ENCODE measurements at regions not wholly inside any gene's neighbourhood (a gene's known extent, or its start where the extent isn't known, plus 50 kb on each side); places are given as distances from the start of the nearest gene placed in this dataset.
"Not testable (repeated sequence)": the region's sequence is repeated elsewhere in the genome, so short reads cannot be mapped to it uniquely, and the experiment has no call there.

DNA sequence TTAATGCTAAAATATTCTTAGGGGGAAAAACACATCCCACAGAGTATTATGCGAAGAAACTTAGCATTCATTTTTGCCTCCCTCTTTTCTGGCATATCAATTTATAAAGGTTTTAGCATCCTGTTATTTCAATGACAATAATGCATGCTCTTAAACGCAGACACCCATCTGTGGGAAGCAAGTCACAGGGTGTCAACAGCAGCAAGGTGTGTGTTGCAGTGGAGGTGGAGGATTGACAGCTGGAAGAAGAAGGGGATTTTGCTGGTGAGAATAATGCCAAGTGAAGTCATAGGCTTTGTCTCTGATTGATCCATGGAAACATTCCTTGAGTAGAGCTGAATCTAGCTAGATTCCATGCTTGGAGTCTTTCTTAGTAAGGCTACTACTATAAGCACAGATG is 498.1 kb downstream of the NPIPA7 start:
- DNase-seq (ENCODE audit: low read depth in 2 of 2) = no peak

DNA sequence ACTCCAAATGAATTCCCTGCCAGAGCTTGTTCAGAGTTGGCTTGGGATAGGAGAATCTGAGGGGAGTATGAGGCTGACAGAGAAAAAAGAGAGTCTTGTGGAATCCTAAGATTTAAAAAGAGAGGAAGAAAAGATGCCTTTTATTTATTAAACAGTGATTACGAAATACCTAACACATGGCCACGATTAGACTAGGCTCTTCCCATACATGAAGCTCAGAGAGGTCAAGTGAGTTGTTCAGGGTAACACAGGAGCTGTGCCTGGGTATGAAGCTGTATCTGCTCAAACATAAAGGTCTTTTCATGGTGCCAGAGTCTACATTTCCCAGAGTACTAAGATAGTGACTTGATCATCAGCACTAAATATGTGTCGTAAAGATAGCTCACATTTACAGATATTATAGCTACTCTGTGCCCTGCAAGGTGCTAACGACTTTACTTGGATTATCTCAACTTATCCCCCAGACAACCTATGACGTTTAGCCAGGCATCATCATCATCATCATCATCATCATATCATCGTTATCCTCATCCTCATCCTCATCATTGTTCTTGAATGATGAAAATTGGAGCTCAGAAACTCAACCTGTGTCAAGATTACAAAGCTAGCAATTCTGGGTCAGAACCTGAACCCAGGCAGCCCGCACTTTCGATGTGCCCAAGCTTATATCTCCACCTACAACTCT is 500.8 kb downstream of the NPIPA7 start:
- no peak for DNase-seq (ENCODE audit: low read depth in 2 of 2)

DNA sequence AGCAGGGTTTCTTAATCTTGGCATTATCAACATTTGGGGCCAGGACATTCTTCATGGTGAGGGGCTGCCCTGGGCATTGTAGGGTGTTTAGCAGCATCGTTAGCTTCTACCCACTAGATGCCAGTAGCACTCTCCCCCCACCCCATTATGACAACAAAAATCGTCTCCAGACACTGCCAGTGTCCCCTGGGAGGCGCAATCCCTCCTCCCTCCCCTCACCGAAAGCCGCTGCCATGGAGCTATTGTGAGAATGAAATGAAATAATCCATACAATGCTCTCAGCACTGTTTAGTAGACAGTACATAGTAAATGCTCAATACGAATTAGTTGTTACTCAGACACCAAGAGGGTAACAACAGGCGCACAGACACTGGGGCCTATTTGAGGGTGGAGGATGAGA is 502.9 kb downstream of the NPIPA7 start:
- no peak for DNase-seq (ENCODE audit: low read depth in 2 of 2)

DNA sequence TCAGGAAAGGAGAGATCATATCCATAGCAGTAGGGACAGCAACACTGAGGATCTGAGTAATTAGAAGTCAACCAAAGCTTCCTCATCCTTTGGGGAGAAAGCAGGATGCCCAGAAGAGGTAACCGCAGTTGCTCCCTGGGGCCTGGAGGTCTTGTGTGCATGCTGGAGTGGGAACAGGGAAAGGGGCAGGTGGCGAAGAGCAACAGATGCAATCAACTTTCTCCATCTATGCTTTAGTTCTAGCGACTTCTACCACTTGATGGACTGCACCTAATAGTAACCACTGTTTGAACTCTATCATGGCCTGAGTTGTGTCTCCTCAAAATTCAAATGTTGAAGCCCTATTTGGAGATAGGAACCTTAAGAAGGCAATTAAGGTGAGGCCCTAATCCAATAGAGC is 503.8 kb downstream of the NPIPA7 start:
- no peak for DNase-seq (ENCODE audit: low read depth in 2 of 2)

DNA sequence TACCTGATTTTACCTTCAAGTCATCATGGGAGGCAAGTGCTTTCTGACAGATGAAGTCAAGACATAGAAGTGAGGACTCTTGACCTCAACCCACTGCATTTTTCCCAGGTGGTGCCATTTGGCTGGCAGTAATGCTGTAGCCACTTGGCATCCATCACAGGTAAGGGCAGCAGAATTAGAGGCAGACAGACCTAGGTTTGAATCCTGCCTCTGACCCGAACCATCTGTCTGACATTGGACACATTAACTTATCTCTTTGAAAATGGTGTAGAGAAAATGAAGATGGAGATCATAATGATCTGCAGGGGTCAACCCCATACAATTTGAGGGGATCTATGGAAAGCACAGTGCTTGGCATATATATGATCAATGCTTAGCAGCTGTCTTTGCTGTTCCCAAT is 505.5 kb downstream of the NPIPA7 start:
- DNase-seq (ENCODE audit: low read depth in 2 of 2) = no peak

DNA sequence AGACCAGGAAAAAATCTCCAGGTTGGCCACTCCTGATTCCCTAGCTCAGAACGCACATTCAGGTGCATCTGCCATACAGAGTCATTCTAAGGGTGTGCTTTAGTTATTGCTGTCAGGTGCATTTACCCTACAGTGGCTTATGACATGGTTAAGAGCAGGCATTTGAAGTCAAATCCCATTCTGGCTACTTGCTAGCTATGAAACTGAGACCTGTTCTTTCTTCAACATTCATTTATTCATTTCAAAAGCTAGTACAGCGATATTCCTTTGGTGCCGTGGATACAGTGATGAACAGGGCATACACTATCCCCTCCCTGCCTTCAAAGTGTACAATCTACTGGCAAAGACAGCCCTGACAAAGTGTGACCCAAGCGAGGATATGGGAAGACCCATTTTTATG is 508.3 kb downstream of the NPIPA7 start:
- no peak for DNase-seq (ENCODE audit: low read depth in 2 of 2)

DNA sequence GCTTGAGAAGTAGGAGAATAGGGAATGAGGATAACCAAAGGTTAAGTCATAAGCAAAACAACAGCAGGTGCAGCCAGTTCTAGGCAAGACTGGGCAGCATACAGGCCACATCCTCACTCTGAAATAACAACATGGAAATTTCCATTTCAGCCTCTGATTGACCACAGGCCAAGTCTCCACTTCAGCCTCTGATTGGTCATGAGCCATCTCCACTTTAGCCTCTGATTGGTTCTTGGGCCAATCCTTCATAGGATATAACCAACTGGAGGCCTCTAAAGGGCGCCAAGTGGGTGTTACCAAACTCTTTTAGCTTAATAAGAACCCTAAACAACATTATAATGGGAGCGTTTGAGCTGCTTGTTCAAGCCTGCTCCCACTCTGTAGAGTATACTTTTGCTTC is 512.0 kb downstream of the NPIPA7 start:
- no peak for DNase-seq (ENCODE audit: low read depth in 2 of 2)

DNA sequence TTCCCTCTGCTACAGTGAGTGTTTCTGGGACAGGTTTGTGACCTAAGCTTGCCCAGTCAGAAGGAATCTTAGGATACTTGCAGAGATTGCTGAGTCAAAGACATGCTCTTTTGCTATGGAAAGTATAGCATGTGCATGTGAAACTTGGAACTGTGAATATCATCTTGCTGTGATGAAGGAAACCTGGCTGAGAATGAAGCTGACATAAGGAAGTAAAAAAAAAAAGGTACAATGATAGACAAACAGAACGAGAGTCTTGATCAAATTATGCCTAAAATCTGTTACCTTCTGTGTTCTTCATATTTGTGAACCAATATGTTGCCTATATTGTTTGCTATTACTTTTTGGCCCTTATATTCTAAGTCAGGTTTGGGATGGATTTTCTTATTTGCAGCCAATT is 525.7 kb downstream of the NPIPA7 start:
- no peak for DNase-seq (ENCODE audit: low read depth in 2 of 2)

DNA sequence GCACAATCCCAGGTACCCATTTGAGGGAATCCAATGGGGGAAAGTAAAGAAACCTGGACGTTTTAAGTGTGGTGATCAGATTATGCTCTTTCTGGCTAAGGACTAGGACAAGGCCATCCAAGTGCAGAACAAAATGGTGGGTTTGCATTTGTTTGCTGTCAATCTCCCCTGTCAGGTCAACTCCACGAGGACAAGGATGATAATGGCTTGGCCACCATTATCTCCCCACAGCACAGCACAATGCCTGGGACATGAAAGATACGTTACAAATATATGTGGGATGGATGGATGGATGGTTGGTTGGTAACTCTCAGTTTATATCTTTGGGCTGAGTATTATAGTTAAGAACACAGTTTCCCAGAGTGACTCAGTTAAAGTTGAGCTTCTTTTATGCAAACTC is 526.9 kb downstream of the NPIPA7 start:
- no peak for DNase-seq (ENCODE audit: low read depth in 2 of 2)

DNA sequence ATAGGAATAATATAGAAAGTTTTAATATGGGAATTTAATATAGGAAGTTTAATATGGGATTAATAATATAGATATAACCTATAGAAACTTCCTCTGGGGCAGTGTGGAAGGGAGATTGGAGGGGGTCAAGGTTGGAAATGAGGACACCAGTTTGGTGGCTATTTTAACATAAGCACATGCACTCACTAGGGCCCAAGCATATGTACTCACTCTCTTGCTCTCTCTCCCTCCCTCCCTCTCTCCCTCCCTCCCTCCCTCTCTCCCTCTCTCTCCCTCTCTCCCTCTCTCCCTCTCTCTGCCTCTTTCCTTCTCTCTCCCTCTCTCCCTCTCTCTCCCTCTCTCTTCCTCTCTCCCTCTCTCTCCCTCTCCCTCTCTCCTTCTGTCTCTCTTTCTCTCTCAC is 528.1 kb downstream of the NPIPA7 start:
- DNase-seq (ENCODE audit: low read depth in 2 of 2) = no peak

DNA sequence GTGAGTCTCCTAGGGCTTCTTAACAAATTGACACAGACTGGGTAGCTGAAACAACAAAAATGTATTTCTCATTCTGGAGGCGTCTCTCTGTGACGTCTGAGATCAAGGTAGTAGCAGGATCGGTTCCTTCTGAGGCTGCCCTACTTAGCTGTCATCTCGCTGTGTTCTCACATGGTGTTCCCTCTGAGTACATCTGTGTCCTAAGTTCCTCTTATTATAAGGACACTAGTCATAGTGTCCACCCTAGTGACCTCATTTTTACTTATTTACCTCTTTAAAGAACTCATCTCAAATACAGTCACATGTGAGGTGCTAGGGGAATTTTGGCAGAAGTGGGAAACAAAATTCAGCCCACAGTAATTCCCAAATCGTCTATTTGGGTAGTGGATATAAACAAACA is 529.1 kb downstream of the NPIPA7 start:
- no peak for DNase-seq (ENCODE audit: low read depth in 2 of 2)

DNA sequence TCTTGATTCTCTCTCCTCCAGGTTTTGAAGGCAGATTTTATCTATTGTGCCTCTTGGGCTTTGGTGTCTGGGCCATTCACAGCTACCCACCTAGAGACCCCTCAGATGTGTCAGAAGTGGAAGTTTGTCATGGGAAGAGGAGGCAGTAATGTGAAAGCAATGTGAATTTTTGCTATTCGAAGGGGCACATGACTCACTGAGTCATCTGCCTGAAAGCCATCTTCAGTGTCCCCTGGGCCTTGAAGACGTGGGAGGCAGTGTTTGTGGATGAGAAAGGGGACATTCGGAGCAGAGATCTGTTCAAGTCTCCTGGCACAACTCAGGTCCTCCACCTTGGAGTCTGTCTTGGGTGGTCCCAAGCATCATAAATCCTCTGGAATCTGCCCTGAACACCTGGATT is 530.2 kb downstream of the NPIPA7 start:
- DNase-seq (ENCODE audit: low read depth in 2 of 2) = no peak

DNA sequence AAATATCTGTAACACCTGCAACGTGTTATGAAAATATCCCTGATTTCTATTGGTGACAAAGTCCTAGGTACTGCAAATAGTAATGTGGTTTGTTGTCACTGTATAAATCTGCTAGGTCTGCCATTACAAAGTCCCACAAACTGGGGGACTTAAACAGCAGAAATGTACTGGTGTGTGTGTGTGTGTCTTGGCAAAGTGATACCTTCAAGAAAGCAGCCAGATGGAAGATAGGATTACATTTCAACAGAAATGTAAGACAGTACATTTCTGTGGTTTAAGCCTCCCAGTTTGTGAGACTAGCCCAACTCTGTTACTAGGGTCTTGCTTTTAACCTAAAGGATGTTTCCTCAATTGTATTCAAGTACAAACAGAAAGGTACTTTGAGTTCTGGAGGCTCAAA is 531.7 kb downstream of the NPIPA7 start:
- no peak for DNase-seq (ENCODE audit: low read depth in 2 of 2)

DNA sequence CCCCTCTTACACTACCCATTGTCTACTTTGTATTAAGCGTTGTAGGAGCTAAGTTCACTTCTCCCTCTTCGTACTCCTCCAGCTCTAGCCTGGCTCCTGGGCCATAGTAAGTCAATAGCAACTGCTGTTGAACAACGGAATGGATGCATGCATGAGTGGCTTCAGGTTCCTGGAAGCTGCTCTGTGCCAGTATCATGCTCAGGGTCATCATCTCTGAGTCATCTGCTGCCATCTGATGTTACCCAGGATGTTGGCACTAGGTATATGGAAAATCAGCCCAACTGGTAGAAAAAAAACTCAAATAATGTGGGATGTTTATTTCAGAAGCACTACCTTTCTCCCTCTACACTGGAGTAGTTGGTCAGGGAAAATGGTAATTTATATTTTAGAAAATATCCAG is 536.8 kb downstream of the NPIPA7 start:
- no peak for DNase-seq (ENCODE audit: low read depth in 2 of 2)

DNA sequence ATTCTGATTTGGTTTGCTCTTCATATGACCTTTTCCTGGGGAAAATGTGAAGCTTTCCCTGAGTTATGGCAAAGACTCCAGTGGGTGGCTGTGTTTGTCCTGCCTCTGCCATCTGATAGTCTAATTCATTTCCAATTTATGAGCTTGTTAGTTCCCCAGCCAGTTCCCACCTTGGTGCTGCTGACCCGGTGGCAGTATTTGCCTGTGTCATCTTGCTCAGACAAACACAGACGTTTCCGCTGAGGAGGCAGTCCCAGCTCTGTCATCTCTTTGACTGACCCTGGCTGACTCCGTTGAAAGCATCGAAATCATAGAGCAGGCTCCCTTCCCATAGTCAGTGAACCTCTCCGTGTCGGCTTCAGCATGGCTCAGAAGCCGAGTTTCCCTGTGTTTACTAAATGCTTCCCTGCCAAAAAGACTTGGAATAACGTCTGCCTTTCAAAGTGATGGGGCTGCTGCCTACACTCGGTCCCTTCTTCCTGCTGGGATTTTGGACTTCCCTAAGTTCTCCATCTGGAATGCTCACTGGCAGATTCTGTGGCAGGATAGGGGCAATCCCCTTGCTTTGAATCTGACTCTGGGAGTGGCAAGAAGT is 538.3 kb downstream of the NPIPA7 start:
- DNase-seq (ENCODE audit: low read depth in 2 of 2) = no peak

DNA sequence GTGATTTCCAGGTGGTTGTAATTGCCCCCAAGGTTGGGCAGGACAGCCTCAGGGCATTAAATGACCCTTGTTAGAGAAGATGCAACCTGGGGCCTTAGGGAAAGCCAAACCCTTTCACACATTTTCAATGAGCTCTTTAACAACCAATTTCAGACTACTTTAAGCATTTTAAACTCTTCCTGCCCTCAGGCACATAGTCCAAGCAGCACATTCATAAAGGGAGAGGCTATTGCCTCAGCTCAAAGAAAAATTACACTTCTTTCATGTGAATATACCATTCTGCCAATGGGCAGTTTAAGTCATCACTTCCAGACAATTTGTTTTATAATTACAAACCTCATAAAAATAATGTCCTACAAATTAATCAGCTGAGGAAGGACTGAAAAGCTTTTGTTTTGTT is 544.5 kb downstream of the NPIPA7 start:
- DNase-seq (ENCODE audit: low read depth in 2 of 2) = no peak

DNA sequence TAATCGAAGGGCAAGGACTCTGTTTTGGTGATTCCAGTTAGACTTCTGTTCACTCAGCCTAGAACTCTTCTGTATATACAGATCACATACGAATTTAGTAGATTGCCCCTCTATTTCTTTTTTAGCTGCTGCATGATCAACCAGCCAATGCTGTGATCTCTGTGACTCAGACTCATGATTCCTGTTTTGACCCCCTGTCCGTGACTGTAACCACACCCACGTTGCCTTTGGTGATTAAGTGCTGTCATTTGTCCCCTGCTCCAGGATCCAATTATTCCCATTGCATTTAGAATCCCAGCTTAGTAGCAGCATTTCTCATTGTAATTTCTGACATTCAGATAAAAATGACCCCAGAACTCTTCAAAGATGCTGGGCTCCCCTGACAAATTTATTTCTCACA is 545.7 kb downstream of the NPIPA7 start:
- no peak for DNase-seq (ENCODE audit: low read depth in 2 of 2)

DNA sequence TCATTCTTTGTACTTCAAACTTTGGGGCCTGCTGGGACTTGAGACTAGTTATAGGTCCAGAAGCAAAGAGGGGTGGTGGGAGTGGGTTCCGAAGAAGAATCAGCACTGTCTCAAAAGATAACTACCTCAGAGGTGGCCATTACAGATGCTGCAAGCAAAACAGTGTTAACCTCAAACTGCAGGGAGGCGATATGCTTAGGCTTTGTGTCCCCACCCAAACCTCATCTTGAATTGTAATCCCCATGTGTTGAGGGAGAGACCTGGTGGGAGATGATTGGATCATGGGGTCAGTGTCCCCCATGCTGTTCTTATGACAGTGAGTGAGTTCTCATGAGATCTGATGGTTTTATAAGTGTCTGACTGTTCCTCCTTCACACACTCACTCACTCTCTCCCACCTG is 545.3 kb downstream of the XYLT1 start:
- DNase-seq (ENCODE audit: low read depth in 2 of 2) = no peak

DNA sequence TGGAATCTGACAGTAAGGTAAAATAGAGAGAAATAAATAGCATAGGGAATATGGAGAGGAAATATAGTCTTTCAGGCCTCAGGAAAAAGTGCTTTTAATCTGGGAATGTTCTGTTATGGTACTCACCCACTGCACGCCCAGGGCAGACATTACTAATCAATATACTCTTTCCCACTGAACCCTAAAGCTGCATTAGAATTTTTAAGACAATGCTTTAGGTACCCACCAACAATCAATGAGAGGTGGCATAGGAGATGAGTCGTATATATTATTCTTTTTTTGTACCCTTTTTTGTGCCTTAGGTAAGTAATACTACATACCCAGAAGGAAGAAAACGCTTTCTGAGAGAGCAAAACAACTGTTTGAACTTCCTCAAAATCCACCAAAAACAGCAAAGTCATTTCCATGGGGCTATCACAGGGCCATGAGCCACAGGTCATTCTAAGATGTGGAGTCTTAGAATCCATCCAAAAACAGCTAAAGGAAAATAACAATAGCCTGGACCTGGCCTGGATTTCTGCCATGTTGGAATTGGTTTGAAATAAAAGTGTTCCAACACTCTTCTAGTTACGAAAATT is 542.1 kb downstream of the XYLT1 start:
- DNase-seq (ENCODE audit: low read depth in 2 of 2) = no peak

DNA sequence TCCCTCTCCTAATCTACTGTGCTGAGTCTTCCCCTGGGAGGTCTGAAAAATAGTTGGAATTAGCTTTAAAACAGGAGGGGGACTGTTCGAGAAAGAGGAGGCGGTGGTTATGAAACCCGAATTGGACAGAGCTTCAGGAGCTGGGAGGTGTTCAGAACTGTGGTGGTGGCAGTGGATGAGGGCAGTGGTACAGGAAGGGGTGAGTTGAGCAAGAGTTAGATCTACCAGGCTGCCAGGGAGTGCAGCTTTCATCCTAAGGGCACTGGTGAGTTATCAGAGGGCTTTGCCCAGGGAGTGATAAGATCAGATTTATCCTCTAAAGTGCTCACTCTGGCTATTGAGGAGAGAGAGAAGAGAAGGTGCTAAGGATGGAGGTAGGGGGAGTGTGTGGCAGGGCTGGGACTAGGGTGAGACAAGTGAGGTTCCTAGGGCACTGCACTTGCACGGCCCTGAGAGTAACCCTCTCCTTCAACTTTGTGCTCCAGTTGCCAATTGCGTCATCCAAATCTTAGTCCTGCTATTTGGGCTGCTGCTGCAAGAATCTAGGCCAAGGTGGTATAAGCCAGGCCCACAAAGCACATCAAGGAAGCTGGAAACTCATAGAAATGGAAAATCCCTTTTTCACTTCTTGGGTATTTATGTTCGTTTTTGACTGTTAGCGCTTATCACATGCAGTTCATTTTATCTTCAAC is 540.3 kb downstream of the XYLT1 start:
- DNase-seq (ENCODE audit: low read depth in 2 of 2) = no peak

DNA sequence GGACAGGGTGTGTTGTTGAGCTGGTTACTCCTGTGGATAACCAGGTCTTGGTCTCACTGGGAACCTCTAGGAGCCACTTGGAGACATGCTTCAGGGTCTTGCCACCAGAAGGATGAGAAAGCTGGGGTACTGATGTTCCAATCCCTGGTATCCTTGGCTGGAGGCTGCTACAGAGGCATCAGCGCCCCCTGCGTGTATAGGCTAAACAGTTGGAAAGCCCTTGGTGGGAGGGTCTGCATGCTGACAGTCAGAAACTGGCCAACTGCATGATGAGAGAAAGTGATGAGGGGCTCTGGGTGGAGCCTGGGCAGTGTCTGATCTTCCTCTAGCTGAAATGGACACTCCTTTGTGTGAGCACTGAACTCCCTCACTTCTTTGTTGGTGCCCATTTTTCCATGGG is 536.9 kb downstream of the XYLT1 start:
- no peak for DNase-seq (ENCODE audit: low read depth in 2 of 2)

DNA sequence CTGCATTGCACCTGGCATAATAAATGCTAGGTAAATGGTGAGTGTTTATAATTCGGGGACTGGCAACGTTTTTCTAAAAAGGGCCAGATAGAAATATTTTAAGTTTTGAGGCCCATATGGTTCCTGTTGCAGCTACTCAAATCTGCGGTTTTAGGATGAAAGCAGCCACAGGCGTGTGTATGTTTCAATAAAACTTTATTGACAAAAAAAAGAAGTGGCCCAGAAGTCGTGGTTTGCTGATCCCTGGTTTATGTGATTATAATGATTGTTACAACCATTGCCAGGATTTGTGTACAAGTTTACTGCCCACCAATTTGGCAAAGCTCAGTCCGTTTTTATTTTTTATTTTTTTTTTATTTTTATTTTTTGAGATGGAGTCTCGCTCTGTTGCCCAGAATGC is 536.1 kb downstream of the XYLT1 start:
- no peak for DNase-seq (ENCODE audit: low read depth in 2 of 2)

DNA sequence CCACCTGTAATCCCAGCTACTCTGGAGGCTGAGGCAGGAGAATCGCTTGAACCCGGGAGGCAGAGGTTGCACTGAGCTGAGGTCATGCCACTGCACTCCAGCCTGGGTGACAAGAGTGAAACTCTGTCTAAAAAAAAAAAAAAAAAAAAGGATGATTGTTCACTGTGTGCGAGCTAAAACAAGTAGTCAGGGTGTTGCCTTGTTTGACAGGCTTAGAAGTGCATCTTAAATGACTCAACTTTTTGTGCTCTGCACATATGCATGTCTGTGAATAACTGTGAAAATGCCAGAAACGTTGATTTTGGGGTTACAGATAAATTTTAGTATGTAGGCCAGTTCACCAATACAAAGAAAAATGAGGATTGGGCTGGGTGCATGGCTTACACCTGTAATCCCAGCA is 534.9 kb downstream of the XYLT1 start:
- not testable (repeated sequence) for DNase-seq (ENCODE audit: low read depth in 2 of 2)
